PC-9 (cell line): ENCODE measurements at regions not wholly inside any gene's neighbourhood (a gene's known extent, or its start where the extent isn't known, plus 50 kb on each side); places are given as distances from the start of the nearest gene placed in this dataset.

Experiments used
- CTCF ChIP-seq: fragments of 200-600 bp; sonication (generic); conservative IDR thresholded peaks from 2 replicates; pipeline ENCODE4 v1.6.1; 2017; ENCODE audit warnings: mixed run types, antibody characterized with exemption, mild to moderate bottlenecking, moderate library complexity
- EZH2 ChIP-seq: fragments of 200-600 bp; sonication (generic); IDR thresholded peaks from 2 replicates; pipeline ENCODE4 v1.8.0; 2017; ENCODE audit warnings: antibody characterized with exemption, low read depth

- TF ChIP-seq CTCF = no peak
- TF ChIP-seq EZH2 = no peak
Observed at GRCh38 chr5:68352166-68352565, 136.6 kb downstream of the PIK3R1 start.
